Esophagus squamous epithelium (tissue), 4 donors: ENCODE measurements at regions not wholly inside any gene's neighbourhood (a gene's known extent, or its start where the extent isn't known, plus 50 kb on each side); places are given as distances from the start of the nearest gene placed in this dataset.

Source experiments
- POLR2A ChIP-seq, 4 donors: fragments of 450-650 bp; IDR thresholded peaks; one replicate each; pipeline ENCODE4 v1.6.1; 2017; ENCODE audit warnings: antibody characterized with exemption in 4 of 4, mild to moderate bottlenecking in 4 of 4, moderate library complexity in 3 of 4
- TF ChIP-seq, protein P1 (sequence below), 6 experiments: fragments of 450-650 bp in 4 of 6; fragments of 200-600 bp in 2 of 6; sonication (generic) in 2 of 6; IDR thresholded peaks; one replicate each; pipeline ENCODE4 v1.5.1; 2016 to 2019; ENCODE audit warnings: antibody characterized with exemption in 6 of 6, mild to moderate bottlenecking in 4 of 6, moderate library complexity in 4 of 6

DNA sequence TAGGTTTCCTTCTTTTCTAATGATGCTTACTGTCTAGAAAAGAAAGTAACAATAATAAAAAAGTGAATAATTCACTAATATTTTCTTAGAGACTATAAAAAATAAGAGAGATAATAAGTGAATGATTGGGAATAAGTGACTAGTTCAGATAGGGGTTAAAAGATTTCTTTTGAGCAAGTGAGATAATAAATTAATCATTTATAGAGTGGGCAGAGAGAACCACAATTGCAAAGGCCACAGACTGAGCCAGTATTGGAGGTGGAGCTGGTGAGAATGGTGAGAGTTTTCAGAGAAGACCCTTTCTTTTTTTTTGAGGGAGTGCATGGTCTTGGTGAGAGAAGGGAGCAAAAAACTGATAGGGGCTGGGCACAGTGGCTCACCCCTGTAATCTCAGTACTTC, 159.1 kb upstream of the SALL1 start:
- TF ChIP-seq, protein P1, sequence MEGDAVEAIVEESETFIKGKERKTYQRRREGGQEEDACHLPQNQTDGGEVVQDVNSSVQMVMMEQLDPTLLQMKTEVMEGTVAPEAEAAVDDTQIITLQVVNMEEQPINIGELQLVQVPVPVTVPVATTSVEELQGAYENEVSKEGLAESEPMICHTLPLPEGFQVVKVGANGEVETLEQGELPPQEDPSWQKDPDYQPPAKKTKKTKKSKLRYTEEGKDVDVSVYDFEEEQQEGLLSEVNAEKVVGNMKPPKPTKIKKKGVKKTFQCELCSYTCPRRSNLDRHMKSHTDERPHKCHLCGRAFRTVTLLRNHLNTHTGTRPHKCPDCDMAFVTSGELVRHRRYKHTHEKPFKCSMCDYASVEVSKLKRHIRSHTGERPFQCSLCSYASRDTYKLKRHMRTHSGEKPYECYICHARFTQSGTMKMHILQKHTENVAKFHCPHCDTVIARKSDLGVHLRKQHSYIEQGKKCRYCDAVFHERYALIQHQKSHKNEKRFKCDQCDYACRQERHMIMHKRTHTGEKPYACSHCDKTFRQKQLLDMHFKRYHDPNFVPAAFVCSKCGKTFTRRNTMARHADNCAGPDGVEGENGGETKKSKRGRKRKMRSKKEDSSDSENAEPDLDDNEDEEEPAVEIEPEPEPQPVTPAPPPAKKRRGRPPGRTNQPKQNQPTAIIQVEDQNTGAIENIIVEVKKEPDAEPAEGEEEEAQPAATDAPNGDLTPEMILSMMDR (IDR thresholded peaks at IDR 0.05) = no peak
- TF ChIP-seq POLR2A (IDR thresholded peaks at IDR 0.05) = no peak
